ENCODE measurements at regions not wholly inside any gene's neighbourhood (a gene's known extent, or its start where the extent isn't known, plus 50 kb on each side); places are given as distances from the start of the nearest gene placed in this dataset.

DNA sequence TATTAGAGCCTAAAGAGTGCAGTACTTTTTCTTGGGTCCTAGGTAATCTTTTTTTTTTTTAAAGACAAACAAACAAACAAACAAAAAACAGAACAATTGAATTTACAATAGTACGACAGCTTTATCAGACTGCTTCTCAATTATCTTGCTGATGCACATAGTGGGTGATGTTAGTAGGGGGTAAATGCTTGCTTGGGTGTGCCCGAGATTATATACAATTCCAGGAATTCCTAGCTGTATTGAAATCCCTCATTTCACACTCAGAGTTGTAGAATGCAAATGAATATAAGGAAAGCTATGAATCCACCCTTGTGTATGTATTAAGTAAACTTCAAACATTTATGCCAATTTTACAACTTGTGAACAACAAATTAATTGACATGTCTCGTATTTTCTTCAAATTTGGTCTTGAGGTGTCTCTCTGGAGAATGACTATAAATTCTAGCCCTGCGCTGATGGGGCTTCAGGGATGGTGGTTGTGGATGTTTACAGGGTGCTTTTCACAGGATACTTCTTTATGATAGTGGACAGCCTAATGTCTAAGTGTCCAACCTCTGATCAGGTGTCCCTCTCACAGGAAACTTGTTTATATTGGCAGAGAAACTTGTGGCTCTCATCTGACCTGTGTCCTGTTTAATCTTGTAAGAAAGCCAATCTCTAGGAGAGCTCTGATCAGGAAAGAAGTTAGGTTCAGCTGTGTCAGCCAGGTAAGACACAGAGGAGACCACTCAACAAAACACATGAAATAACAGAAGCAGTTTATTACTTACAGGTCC, 61.9 kb upstream of the SLC39A10 start:
- TF ChIP-seq ZBTB4 (CRISPR knock-in tag; IDR thresholded peaks at IDR 0.05) = no peak
- ChIA-PET RAD21 (ENCODE audit: unreplicated experiment) (interaction anchor here (0.6 to 2.6 kb wide), 6 partner anchors 18 to 69 kb away, joined by 3 to 7 read pairs (median 4); partner anchors contain the start of gene SLC39A10), POLR2A (interaction anchor here (0.8 kb wide), 1 partner anchor 62 kb away, joined by 4 read pairs; no protein-coding TSS in a partner anchor), SMC1A (ENCODE audit: uncharacterized antibody, unreplicated experiment) (interaction anchor here (0.9 to 2.2 kb wide), 8 partner anchors 9 to 71 kb away, joined by 3 to 8 read pairs (median 4); no protein-coding TSS in a partner anchor), CTCF (interaction anchor here (0.6 to 1.4 kb wide), 11 partner anchors 11 to 1188 kb away, joined by 3 to 7 read pairs (median 3); partner anchors contain the start of gene SLC39A10)
- no TSS peak for BruUV-seq (replicated peaks)
- H4K20me1 ChIP-seq (ENCODE audit: control insufficient read depth, insufficient read depth) = no peaks in the 10 kb centered on the region
- DNase-seq (ENCODE audit: low read depth, low spot score) (no peak), FAIRE-seq (no peak), ATAC-seq (no peak)
- H3K4me3 ChIP-seq = no peak overlapping the region
- no peaks in the 10 kb centered on the region for H3K27me3 ChIP-seq (replicated peaks in 1 of 2; ENCODE audit: control insufficient read depth in 2 of 2, insufficient read depth in 2 of 2, low read length in 1 of 2)
- no peak overlapping the region for H3K9ac ChIP-seq (ENCODE audit: control insufficient read depth, insufficient read depth, low read length)
- no peak overlapping the region for H3K4me2 ChIP-seq (ENCODE audit: control insufficient read depth, insufficient read depth)
- H3K36me3 ChIP-seq (ENCODE audit: control insufficient read depth in 2 of 2, insufficient read depth in 2 of 2, low read length in 1 of 2) = no peaks in the 10 kb centered on the region
- H2AFZ ChIP-seq (ENCODE audit: control insufficient read depth, low read depth, low read length) = no peak overlapping the region
- no peaks in the 10 kb centered on the region for H3K9me3 ChIP-seq (replicated peaks; ENCODE audit: control insufficient read depth, insufficient read depth, low read length)
- no peaks in the 10 kb centered on the region for H3K79me2 ChIP-seq (ENCODE audit: control insufficient read depth, insufficient read depth, low read length)
- in situ Hi-C loops (cut with MboI) (no loop called here), intact Hi-C loops (cut with micrococcal nuclease; ENCODE audit: unreplicated experiment) (no loop called here)
- 81% methylated on average over 4 of the region's 4 CpGs for WGBS (ENCODE audit: insufficient coverage, insufficient replicate concordance, low lambda C conversion rate, missing lambda C conversion rate)
- H3K27ac ChIP-seq (ENCODE audit: control insufficient read depth, insufficient read depth) = no peak overlapping the region
- H3K4me1 ChIP-seq (ENCODE audit: control insufficient read depth, insufficient read depth, low read length) = no peaks in the 10 kb centered on the region

Measured in GM12878 (cell line).